Activated CD4-positive, alpha-beta T cell treated with anti-CD3 and anti-CD28 coated beads for 24 hours (primary cell): ENCODE measurements at regions not wholly inside any gene's neighbourhood (a gene's known extent, or its start where the extent isn't known, plus 50 kb on each side); places are given as distances from the start of the nearest gene placed in this dataset.
"Not testable (repeated sequence)": the region's sequence is repeated elsewhere in the genome, so short reads cannot be mapped to it uniquely, and the experiment has no call there.

Experiments used
- DNase-seq, 2 donors: peaks; one replicate each; pipeline ENCODE4 v3.0.0-alpha.2; 2020; ENCODE audit warnings: low read depth in 2 of 2

DNA sequence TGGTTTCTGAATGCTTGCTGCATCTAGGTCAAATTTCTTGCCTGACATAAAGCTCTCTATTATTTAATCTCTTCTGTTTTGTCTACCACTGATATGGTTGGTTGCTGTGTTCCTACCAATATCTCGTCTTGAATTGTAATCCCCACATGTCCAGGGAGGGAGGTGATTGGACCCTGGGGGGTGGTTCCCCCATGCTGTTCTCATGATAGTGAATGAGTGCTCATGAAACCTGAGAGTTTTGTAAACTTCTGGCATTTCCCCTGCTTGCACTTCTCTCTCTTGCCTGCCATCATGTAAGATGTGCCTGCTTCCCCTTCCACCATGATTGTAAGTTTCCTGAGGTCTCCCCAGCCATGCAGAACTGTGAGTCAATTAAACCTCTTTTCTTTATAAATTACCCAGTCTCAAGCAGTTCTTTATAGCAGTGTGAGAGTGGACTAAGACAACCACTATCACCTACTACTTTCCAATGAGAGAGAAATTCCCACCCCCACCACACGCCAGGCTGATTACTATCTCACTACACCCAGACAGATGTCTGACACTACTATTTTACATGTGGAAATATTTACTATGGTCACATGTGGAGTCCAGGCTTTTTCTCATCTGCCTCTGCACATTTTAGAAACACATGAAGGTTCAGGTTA is 69.2 kb upstream of the ATP2B1 start:
- DNase-seq = no peak

DNA sequence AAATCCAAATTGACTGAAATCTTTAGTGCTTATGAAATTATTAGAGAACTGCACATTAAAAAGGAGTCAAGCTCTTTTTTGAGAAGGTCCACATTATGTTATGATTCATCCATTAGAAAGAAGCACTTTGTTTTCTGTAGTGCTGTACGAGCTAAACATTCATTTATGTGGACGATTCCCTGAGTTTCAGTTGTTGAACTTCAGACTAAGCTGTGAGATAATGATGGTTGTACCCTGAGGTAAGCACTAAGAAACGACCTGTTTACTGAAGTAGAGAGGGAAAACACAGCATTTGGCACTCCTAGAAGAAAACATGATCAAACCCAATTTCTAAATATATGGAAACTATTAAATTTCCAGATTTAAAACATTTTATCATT is 67.3 kb upstream of the ATP2B1 start:
- no peak for DNase-seq

DNA sequence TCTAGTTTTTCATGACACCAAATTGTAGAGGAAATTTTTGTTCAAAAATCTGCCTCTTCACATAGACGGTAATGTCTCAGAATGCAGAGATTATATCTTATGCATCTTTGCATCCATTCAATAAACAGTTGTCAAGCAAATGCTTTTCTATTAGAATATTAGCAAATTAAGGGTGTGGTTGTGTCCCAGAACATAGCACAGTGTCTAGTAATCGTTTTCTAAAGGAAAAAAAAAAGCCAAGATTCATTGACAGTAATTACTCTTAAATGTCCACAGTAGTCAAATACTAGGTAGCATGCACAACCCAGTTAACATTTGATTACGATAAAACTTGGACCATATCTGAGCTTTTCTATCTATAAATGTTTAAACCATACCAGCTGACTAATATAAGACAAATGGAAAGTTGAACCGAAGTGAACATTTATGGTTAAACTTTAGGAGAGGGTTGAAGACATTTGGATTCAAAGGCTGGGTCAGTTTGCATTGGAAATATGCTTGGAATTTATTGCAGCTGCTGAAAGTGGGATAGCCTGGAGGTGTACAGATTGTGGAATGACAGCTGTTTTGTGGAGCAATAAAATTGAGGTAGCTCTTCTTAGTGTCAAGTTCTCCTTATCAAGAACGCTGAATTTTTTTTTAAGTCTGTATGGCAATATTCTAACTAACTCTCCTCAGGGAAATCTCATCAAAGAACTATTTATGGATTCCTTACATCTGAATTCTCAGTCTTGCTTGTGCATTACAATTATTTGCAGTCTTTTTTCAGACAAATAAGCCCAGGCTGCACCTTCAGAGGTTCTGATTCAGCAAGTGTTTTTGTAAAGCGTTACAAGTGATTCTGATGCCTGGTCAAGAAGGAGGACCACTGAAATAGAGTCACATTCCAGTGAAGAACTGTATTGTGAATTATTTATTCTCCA is 66.7 kb upstream of the ATP2B1 start:
- no peak for DNase-seq

DNA sequence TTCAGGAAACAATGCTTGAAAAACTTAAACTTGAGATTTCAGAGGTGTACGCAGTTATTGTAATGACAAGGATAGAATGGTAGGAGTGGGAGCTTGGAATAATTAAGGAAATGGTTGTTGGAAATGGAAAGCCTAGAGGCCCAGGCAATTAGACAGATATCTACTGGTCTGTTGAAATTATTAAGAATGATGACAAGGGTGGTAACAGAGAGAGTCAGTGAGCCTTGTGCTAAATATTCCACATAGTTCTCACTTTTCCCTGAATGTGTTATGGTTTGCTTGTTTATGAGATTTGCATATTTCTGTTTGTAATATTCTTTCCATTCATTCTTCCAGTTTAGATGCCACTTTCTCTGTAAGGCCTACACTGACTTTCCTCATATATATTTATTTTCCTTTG is 66.0 kb upstream of the ATP2B1 start:
- no peak for DNase-seq

DNA sequence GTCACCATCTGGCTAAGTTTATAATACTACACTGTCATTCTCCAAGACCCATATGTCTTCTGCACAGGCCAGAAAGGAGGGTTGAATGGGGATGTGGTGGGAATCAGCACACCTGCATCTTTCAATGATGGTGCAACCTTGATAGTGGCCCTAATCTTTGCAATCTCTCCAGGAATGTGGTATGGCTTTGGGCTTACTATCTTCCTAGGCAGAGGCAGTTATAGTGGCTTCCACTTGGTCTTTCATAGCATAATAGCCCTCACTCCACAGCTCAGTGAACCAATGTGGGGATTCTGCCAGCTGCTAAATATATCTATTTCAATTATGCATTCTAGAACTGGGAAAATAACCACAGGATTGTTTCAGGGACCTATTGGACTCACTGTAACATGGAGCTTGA is 61.8 kb upstream of the ATP2B1 start:
- no peak for DNase-seq

DNA sequence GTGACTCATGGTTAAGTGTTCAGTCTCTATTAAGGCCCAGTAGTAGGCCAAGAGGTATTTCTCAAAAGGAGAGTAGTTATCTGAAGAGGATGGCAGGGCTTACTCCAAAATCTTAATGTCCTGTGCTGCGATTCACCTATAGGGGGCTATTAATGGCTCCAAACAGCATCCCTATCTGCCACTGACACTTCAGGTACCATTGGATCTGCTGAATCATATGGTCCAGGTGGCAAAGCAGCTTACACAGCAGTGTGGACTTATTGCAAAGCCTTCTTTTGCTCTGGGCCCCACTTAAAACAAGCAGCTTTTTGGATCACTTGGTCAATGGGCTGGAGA is 60.8 kb upstream of the ATP2B1 start:
- no peak for DNase-seq

DNA sequence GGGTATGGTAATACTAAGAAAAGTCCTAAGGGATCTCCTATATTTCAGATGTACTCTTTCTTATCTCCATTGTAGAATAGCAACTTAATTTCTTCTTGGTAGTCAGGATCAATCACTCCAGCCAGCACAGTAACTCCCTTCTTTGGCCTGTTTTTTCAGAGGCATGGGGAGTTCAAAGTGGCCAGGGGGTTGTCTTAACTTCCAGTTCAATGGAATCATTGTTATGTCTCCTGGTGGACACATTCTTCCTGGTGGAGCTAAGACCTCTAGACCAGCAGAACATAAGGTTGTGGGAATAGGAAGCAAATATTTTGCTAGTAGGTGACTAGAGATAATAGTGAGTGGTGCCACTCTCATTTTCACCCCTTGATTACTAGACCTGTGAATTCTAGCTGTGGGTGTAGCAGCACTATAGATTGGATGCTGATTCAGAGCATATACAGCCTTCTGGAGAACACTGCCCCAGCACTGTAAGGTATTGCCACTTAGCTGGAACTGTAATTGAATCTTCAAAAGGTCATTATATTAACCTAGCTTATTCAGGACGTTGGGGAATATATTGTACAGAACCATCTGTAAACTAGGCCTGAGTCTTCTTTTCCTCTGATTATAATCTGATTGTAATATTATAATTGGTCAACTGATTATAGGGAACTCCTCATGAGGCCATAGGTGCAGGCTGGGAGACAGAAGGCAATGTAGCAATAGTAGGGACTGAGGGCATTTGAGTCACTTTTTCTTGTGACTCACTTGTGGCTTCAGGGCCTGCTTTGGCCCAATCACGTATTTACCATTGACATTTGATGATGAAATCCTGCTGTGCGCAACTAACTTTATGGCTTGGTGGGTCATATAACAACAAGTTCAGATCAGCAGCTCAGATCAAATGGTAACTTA is 60.2 kb upstream of the ATP2B1 start:
- no peak for DNase-seq

DNA sequence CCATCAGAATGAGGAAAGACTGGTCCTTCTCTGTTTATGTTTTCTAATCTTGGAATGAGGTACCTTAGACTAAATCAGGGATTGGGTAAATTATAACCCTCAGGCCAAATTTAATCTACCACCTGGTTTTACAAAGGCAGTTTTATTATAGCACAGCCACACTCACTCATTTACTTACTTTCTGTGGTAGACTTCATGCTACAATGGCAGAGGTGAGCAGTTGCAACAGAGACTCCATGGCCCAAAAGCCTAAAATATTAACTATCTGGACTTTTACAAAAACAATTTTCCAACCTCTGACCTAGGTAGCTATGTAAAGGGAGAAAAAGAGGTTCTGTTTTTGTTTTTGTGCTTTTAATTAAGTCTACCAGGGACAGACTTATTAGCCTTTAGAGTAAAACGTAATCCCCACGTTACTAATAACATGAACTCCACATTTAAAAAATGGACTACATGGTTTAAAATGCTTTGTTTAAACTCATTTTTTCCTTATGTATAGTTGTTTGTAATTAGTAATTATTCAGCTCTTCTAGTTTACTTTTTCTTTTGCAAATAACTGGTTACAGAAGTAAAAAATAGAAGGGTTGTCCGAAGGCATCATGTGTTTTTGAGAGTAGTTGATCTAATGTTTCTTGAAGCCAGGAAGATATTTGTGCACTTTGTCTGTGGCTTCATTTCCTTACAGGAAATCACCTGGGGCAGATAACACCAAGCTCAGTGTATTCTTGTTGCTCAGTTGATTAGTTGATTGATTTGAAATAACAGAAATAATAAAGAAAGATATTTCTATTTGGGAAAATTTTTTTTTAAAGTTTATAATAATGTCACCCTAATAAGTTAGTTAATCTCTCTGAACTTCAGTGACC is 57.6 kb upstream of the ATP2B1 start:
- DNase-seq = no peak

DNA sequence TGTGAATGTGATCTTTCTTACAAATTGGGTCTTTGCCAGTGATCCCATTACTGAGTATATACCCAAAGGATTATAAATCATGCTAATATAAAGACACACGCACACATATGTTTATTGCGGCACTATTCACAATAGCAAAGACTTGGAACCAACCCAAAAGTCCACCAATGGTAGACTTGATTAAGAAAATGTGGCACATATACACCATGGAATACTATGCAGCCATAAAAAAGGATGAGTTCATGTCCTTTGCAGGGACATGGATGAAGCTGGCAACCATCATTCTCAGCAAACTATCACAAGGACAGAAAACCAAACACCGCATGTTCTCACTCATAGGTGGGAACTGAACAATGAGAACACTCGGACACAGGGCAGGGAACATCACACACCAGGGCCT is 55.5 kb upstream of the ATP2B1 start:
- DNase-seq = not testable (repeated sequence)

DNA sequence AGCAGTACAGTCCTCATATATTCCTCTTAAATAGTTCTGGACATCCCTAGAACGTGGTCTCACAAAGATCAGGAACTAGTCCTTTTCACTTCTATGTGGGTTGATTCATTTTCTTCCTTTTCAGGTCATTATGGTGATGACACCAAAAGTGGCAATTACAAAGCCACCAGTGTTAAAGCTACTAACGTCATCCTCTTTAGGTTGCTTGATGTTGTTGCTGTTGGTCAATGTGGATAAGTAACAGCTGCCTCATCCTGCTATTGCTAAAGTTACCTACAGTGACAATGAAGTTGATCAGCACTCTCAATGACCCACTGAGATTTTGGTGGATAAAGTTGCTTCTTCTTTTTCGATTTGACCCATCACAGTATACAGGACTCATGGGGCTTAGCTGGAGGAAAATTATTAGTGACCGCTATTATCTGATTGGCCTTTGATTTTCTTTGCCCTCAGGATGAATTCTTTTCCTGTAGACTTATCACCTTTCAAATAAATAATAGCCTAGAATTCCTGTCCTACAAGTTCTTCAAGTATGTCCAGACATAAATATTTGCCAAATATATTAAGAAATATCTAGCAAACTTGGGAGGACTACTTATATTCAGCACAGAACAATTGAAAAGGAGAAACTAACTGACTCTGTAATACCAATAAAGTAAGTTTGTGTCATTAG is 54.0 kb upstream of the ATP2B1 start:
- DNase-seq = no peak

DNA sequence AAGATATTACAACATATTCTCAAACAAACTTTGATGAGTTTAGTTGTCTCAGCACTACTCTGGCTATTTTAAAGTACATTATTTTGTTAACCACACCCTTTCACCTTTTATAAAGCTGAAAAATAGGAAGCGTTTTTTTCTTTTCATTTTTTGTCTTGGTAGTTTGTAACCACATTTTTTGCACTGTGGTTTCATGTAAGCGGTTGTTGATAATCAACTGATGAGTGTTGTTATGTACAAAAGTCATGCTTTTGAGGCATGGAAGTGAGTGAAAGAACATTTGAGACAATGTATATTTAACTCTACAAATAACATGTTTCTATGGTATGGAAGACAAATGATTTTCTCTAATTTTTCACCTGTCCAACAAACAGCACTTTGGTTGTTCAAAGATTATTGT is 52.1 kb upstream of the ATP2B1 start:
- DNase-seq = no peak
